Endothelial cell (in vitro differentiated cells): ENCODE measurements at regions not wholly inside any gene's neighbourhood (a gene's known extent, or its start where the extent isn't known, plus 50 kb on each side); places are given as distances from the start of the nearest gene placed in this dataset.

ENCODE experiments used
- DNase-seq: peaks from one replicate; pipeline ENCODE4 v3.0.0; 2021; ENCODE audit warnings: low spot score
- H3K27ac Mint-ChIP-seq: one replicate; pipeline ENCODE4 v1.8.0; 2021; ENCODE audit warnings: mixed read lengths, inconsistent platforms; ENCODE audit not compliant: unreplicated experiment
- H3K27me3 Mint-ChIP-seq: one replicate; pipeline ENCODE4 v1.8.0; 2021; ENCODE audit warnings: mild to moderate bottlenecking, moderate library complexity, mixed read lengths, inconsistent platforms; ENCODE audit not compliant: unreplicated experiment
- H3K36me3 Mint-ChIP-seq: one replicate; pipeline ENCODE4 v1.8.0; 2021; ENCODE audit warnings: mild to moderate bottlenecking, low read depth, mixed read lengths, inconsistent platforms; ENCODE audit not compliant: unreplicated experiment
- H3K4me1 Mint-ChIP-seq: one replicate; pipeline ENCODE4 v1.8.0; 2021; ENCODE audit warnings: mild to moderate bottlenecking, mixed read lengths, inconsistent platforms; ENCODE audit not compliant: unreplicated experiment
- H3K4me3 Mint-ChIP-seq: one replicate; pipeline ENCODE4 v1.8.0; 2021; ENCODE audit warnings: mild to moderate bottlenecking, mixed read lengths, inconsistent platforms; ENCODE audit not compliant: unreplicated experiment
- H3K9me3 Mint-ChIP-seq: one replicate; pipeline ENCODE4 v1.8.0; 2021; ENCODE audit warnings: mixed read lengths, inconsistent platforms; ENCODE audit not compliant: unreplicated experiment
- TF ChIP-seq, protein P1 (sequence below): fragments of 200-600 bp; sonication (generic); IDR thresholded peaks from one replicate; pipeline ENCODE4 v1.5.0; 2021; ENCODE audit warnings: antibody characterized with exemption; ENCODE audit not compliant: unreplicated experiment

DNA sequence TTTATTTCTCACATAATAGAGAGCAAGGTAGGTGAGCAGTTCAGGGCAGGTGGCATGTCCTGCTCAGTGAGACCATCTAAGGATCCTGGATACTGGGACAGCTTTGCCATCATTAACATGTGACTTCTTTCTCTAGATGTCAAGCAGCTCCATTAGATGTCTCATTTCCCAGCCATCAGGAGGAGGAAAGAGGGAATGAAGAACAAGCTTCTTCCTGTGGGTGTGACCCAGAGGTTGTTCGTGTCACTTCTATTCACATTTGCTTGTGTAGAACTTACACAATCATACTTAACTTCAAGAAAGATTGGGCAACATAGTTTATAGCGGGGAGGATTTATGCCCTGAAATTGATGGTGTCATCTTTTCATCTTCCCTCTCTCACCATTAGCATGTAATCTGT, 169.2 kb upstream of the B3GALT2 start:
- no peak for DNase-seq
- H3K4me3 Mint-ChIP-seq: no peak overlapping the region
- no peak overlapping the region for H3K27ac Mint-ChIP-seq
- H3K4me1 Mint-ChIP-seq: peaks cover 4% of the 10 kb centered on the region
- peaks cover 5% of the 10 kb centered on the region for H3K27me3 Mint-ChIP-seq
- no peaks in the 10 kb centered on the region for H3K9me3 Mint-ChIP-seq
- TF ChIP-seq, protein P1, sequence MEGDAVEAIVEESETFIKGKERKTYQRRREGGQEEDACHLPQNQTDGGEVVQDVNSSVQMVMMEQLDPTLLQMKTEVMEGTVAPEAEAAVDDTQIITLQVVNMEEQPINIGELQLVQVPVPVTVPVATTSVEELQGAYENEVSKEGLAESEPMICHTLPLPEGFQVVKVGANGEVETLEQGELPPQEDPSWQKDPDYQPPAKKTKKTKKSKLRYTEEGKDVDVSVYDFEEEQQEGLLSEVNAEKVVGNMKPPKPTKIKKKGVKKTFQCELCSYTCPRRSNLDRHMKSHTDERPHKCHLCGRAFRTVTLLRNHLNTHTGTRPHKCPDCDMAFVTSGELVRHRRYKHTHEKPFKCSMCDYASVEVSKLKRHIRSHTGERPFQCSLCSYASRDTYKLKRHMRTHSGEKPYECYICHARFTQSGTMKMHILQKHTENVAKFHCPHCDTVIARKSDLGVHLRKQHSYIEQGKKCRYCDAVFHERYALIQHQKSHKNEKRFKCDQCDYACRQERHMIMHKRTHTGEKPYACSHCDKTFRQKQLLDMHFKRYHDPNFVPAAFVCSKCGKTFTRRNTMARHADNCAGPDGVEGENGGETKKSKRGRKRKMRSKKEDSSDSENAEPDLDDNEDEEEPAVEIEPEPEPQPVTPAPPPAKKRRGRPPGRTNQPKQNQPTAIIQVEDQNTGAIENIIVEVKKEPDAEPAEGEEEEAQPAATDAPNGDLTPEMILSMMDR: no peak
- H3K36me3 Mint-ChIP-seq: no peaks in the 10 kb centered on the region

DNA sequence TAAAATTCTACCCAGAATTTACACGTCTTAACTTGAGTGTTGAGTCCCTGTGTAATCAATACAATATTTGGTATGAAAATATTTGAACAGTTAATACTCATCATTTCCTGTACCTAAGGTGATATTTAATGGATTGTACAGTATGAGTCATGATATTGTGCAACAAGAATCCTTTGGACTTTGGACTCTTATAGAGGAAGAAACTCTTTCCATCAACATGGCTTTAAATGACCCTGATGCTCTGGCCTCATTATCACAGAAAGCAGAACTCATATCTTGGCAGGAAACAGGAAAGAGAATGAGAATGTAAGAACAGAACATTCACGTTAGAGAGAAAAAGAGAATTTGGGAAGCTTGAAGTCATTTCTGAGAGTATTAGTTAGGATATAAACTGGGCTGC, 168.8 kb upstream of the B3GALT2 start:
- H3K4me3 Mint-ChIP-seq: no peak overlapping the region
- no peaks in the 10 kb centered on the region for H3K9me3 Mint-ChIP-seq
- H3K36me3 Mint-ChIP-seq: no peaks in the 10 kb centered on the region
- no peak for DNase-seq
- H3K27me3 Mint-ChIP-seq: peaks cover 5% of the 10 kb centered on the region
- TF ChIP-seq, protein P1: no peak
- H3K4me1 Mint-ChIP-seq: peaks cover 4% of the 10 kb centered on the region
- H3K27ac Mint-ChIP-seq: no peak overlapping the region

DNA sequence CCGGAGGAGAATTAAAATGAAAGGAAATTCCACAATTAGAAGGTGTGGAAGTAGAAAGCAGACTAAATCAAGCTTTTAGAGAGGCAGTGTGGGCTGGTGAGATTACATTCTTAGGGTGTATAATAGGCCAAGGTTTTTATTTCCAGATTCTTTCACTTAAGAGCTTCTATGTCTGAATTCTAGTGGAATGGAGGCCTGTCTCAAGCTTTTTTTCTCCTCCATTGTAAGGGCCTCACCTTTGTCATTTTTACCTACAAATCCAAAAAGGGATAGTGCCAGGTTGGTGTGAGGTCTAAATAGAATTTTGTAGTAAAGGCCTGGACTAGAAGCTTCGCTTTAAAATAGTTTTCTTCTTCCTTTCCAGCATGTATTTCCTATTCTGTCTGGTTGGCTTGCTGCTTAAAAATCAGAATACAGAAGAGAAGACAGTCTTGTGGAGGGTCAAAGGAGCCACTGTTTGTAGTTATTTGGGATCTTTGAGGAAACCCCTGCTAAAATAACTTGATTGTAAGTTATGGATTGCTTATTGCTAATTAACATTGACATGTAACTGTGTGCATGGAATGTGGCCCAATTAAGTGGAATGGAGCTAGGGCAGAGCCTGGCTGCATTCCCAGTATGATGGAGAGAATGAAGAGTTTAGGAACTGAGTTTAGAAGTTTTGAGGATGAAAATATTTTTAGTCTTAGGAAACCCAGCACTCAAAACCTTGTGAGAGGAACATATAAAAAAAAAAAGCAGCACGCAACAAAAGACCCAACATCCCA, 162.5 kb upstream of the B3GALT2 start:
- Mint-ChIP-seq H3K36me3 (no peaks in the 10 kb centered on the region), H3K9me3 (no peaks in the 10 kb centered on the region), H3K4me1 (no peaks in the 10 kb centered on the region), H3K27me3 (peaks cover 2% of the 10 kb centered on the region), H3K27ac (no peak overlapping the region), H3K4me3 (no peak overlapping the region)
- TF ChIP-seq, protein P1: no peak
- no peak for DNase-seq

DNA sequence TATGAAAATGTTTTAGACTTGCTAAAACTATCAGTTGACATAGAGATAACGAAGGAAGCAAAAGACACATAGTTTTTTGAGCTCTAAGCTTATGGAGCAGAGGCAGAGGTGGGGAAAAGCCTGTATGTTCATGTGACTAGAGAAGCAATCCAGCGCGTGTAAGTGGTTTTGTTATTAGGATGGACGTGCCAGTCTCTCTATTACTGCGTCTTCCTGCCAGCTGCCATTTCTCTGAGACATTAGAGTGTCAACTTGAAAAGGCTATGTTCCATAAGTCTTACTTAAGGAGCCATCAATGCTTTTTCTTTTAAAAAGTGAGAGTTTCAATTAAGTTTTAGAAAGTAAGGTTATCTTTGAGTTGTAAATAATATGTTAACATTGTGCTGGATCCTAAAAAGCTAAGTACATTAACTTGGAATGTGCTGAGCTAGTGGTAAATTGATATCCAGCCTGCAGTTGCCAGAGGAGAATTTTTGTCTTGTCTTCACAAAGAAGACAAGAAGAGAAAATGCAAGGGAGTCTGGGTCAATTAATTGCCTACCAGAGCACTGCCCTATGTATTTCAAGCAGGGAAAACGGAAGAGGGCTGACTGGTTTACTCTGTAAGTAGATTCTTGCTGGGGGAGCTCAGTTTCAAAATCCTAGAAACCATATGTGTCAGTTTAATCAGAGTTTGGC, 161.8 kb upstream of the B3GALT2 start:
- H3K9me3 Mint-ChIP-seq: no peaks in the 10 kb centered on the region
- H3K27me3 Mint-ChIP-seq: peaks cover 2% of the 10 kb centered on the region
- no peak for DNase-seq
- no peaks in the 10 kb centered on the region for H3K4me1 Mint-ChIP-seq
- TF ChIP-seq, protein P1: no peak
- no peak overlapping the region for H3K4me3 Mint-ChIP-seq
- H3K36me3 Mint-ChIP-seq: no peaks in the 10 kb centered on the region
- no peak overlapping the region for H3K27ac Mint-ChIP-seq

DNA sequence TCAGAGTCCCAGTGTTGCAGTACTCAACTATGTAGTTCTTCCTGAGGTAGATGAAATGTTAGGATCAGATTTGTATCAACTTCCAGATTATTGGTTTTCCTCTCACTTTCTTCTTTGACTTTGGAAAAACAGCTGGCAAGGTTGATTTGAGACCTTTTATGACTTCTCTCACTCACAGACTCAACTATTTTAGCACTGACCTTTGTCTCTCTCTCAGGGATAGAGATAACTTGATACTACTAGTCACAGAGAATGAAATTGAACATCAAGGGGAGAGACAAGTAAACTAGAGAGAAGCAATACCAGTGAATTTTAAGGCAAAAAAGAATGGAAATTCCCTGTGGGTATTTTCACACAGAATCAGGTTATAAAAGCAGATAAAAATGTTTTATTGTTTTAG, 159.7 kb upstream of the B3GALT2 start:
- Mint-ChIP-seq H3K36me3 (no peaks in the 10 kb centered on the region), H3K9me3 (no peaks in the 10 kb centered on the region), H3K27ac (no peak overlapping the region), H3K27me3 (peaks cover 3% of the 10 kb centered on the region), H3K4me1 (no peaks in the 10 kb centered on the region), H3K4me3 (no peak overlapping the region)
- TF ChIP-seq, protein P1: no peak
- no peak for DNase-seq
